H9 (cell line): ENCODE measurements at regions not wholly inside any gene's neighbourhood (a gene's known extent, or its start where the extent isn't known, plus 50 kb on each side); places are given as distances from the start of the nearest gene placed in this dataset.

Experiments
- DNase-seq: peaks from one replicate; pipeline ENCODE4 v3.0.0-alpha.2; 2017
- H2AFZ ChIP-seq: one replicate; pipeline ENCODE4 v1.6.1; 2013; ENCODE audit warnings: mild to moderate bottlenecking, low read length, control low read depth, moderate library complexity
- H2AK5ac ChIP-seq: 2 replicates; pipeline ENCODE4 v1.6.1; 2013; ENCODE audit warnings: low read length, control low read depth, mixed read lengths; ENCODE audit not compliant: insufficient read length
- H2BK120ac ChIP-seq: one replicate; pipeline ENCODE4 v1.6.1; 2013; ENCODE audit warnings: low read depth, mild to moderate bottlenecking, low read length, control low read depth, inconsistent platforms; ENCODE audit not compliant: poor library complexity, severe bottlenecking
- H2BK12ac ChIP-seq: 2 replicates; pipeline ENCODE4 v1.6.1; 2013; ENCODE audit warnings: low read length, control low read depth, mixed read lengths, low read depth; ENCODE audit not compliant: insufficient read length
- H2BK15ac ChIP-seq: 2 replicates; pipeline ENCODE4 v1.6.1; 2013; ENCODE audit warnings: low read depth, low read length, control low read depth
- H2BK20ac ChIP-seq: one replicate; pipeline ENCODE4 v1.6.1; 2013; ENCODE audit warnings: low read depth, mild to moderate bottlenecking, low read length, control low read depth, inconsistent platforms; ENCODE audit not compliant: poor library complexity, severe bottlenecking
- H2BK5ac ChIP-seq: 2 replicates; pipeline ENCODE4 v1.6.1; 2013; ENCODE audit warnings: low read length, control low read depth, mixed read lengths; ENCODE audit not compliant: insufficient read length
- H3K14ac ChIP-seq: 2 replicates; pipeline ENCODE4 v1.6.1; 2013; ENCODE audit warnings: low read length, control low read depth; ENCODE audit not compliant: insufficient read depth
- H3K18ac ChIP-seq: 2 replicates; pipeline ENCODE4 v1.6.1; 2013; ENCODE audit warnings: low read depth, mild to moderate bottlenecking, mixed read lengths, low read length, control low read depth; ENCODE audit not compliant: insufficient read length
- H3K23ac ChIP-seq: 2 replicates; pipeline ENCODE4 v1.6.1; 2013; ENCODE audit warnings: low read length, control low read depth, mixed read lengths, low read depth; ENCODE audit not compliant: insufficient read length
- H3K23me2 ChIP-seq: 2 replicates; pipeline ENCODE4 v1.6.1; 2013; ENCODE audit warnings: low read depth, mild to moderate bottlenecking, mixed read lengths, low read length, control low read depth; ENCODE audit not compliant: insufficient read length, poor library complexity, severe bottlenecking
- H3K27ac ChIP-seq: 2 replicates; pipeline ENCODE4 v1.5.1; 2013; ENCODE audit warnings: low read length, control low read depth, mixed read lengths, low read depth; ENCODE audit not compliant: insufficient read length
- H3K27me3 ChIP-seq: 2 replicates; pipeline ENCODE4 v1.6.1; 2013; ENCODE audit warnings: low read length, control low read depth, inconsistent platforms; ENCODE audit not compliant: insufficient read depth
- H3K4ac ChIP-seq: 2 replicates; pipeline ENCODE4 v1.6.1; 2013; ENCODE audit warnings: low read depth, mild to moderate bottlenecking, control low read depth, inconsistent platforms, low read length, moderate library complexity
- H3K4me1 ChIP-seq: 2 replicates; pipeline ENCODE4 v1.6.1; 2013; ENCODE audit warnings: low read length, control low read depth, inconsistent platforms; ENCODE audit not compliant: insufficient read depth
- H3K4me2 ChIP-seq: 2 replicates; pipeline ENCODE4 v1.6.1; 2013; ENCODE audit warnings: low read length, control low read depth, mixed read lengths; ENCODE audit not compliant: insufficient read length, insufficient read depth
- H3K56ac ChIP-seq: 2 replicates; pipeline ENCODE4 v1.6.1; 2013; ENCODE audit warnings: low read depth, mild to moderate bottlenecking, mixed read lengths, low read length, control low read depth; ENCODE audit not compliant: insufficient read length
- H3K79me1 ChIP-seq: 2 replicates; pipeline ENCODE4 v1.6.1; 2013; ENCODE audit warnings: low read depth, mild to moderate bottlenecking, moderate library complexity, low read length, control low read depth, inconsistent platforms; ENCODE audit not compliant: insufficient read depth, poor library complexity, severe bottlenecking
- H3K79me2 ChIP-seq: 2 replicates; pipeline ENCODE4 v1.6.1; 2013; ENCODE audit warnings: low read length, control low read depth, inconsistent platforms; ENCODE audit not compliant: insufficient read depth
- H3K9ac ChIP-seq: 2 replicates; pipeline ENCODE4 v1.6.1; 2013; ENCODE audit warnings: low read length, control low read depth, mixed read lengths; ENCODE audit not compliant: insufficient read length; ENCODE audit errors: extremely low read depth
- H3K9me3 ChIP-seq: one replicate; pipeline ENCODE4 v1.6.1; 2013; ENCODE audit warnings: low read depth, low read length, inconsistent platforms; ENCODE audit not compliant: control insufficient read depth
- H3T11ph ChIP-seq: one replicate; pipeline ENCODE4 v1.6.1; 2013; ENCODE audit warnings: mild to moderate bottlenecking, low read length, control low read depth, inconsistent platforms
- H4K20me1 ChIP-seq: one replicate; pipeline ENCODE4 v1.6.1; 2013; ENCODE audit not compliant: control insufficient read depth, insufficient read length, insufficient read depth
- H4K5ac ChIP-seq: 2 replicates; pipeline ENCODE4 v1.6.1; 2013; ENCODE audit warnings: low read depth, mild to moderate bottlenecking, mixed read lengths, low read length, control low read depth; ENCODE audit not compliant: insufficient read length
- H4K8ac ChIP-seq: replicated peaks from 2 replicates; pipeline ENCODE4 v1.6.1; 2013; ENCODE audit warnings: low read length, control low read depth, mixed read lengths, low read depth; ENCODE audit not compliant: insufficient read length
- H4K91ac ChIP-seq: 2 replicates; pipeline ENCODE4 v1.6.1; 2013; ENCODE audit warnings: low read depth, mild to moderate bottlenecking, moderate library complexity, mixed read lengths, low read length, control low read depth; ENCODE audit not compliant: insufficient read length
- H3K27ac Mint-ChIP-seq, 3 experiments: 2 replicates in 2 of 3; 3 replicates in 1 of 3; pipeline ENCODE4 v1.8.0; 2020 to 2021; ENCODE audit warnings: mixed read lengths in 3 of 3, mild to moderate bottlenecking in 1 of 3, moderate library complexity in 1 of 3
- H3K27me3 Mint-ChIP-seq: 2 replicates; pipeline ENCODE4 v1.8.0; 2021; ENCODE audit warnings: low read depth, mild to moderate bottlenecking, moderate library complexity, mixed read lengths
- H3K36me3 Mint-ChIP-seq, 3 experiments: 2 replicates in 2 of 3; 3 replicates in 1 of 3; pipeline ENCODE4 v1.8.0; 2020 to 2021; ENCODE audit warnings: low read depth in 3 of 3, mixed read lengths in 3 of 3; ENCODE audit not compliant: insufficient read depth in 1 of 3
- H3K4me1 Mint-ChIP-seq, 2 experiments: 2 replicates each; pipeline ENCODE4 v1.8.0; 2020; ENCODE audit warnings: mixed read lengths in 2 of 2
- H3K4me3 Mint-ChIP-seq, 2 experiments: 2 replicates in 1 of 2; 3 replicates in 1 of 2; pipeline ENCODE4 v1.8.0; 2020 to 2021; ENCODE audit warnings: mild to moderate bottlenecking in 2 of 2, mixed read lengths in 2 of 2, moderate library complexity in 1 of 2
- H3K9me3 Mint-ChIP-seq, 2 experiments: 2 replicates in 1 of 2; 3 replicates in 1 of 2; pipeline ENCODE4 v1.8.0; 2020; ENCODE audit warnings: mild to moderate bottlenecking in 2 of 2, mixed read lengths in 2 of 2, moderate library complexity in 1 of 2
- TF ChIP-seq, protein P1 (sequence below): fragments of 200-600 bp; sonication (generic); conservative IDR thresholded peaks from 3 replicates; pipeline ENCODE4 v1.8.0; 2021; ENCODE audit warnings: antibody characterized with exemption, mild to moderate bottlenecking

GRCh38 chr2:198498048-198498447, 693.7 kb downstream of the PLCL1 start:
- Histone ChIP-seq H2BK15ac (no peak overlapping the region), H4K8ac (no peak overlapping the region), H2BK5ac (no peak overlapping the region), H3K4me2 (no peak overlapping the region), H3T11ph (no peak overlapping the region), H2BK12ac (no peak overlapping the region), H2AFZ (no peak overlapping the region), H3K27ac (no peak overlapping the region), H3K4me1 (peaks cover 2% of the 10 kb centered on the region; the same call in 1 of the 2 replicates), H3K23ac (no peak overlapping the region), H2BK20ac (no peak overlapping the region), H2AK5ac (no peak overlapping the region), H4K91ac (no peak overlapping the region), H3K4ac (no peak overlapping the region), H4K5ac (no peak overlapping the region), H4K20me1 (no peaks in the 10 kb centered on the region), H3K79me1 (no peaks in the 10 kb centered on the region), H3K14ac (no peak overlapping the region), H2BK120ac (no peak overlapping the region), H3K27me3 (no peaks in the 10 kb centered on the region), H3K9ac (no peak overlapping the region), H3K18ac (no peak overlapping the region), H3K23me2 (no peaks in the 10 kb centered on the region), H3K56ac (no peak overlapping the region), H3K9me3 (no peaks in the 10 kb centered on the region), H3K79me2 (no peaks in the 10 kb centered on the region)
- H3K4me1 Mint-ChIP-seq: peaks cover 22 to 25% of the 10 kb centered on the region in 2 experiments
- DNase-seq: no peak
- no peak overlapping the region for H3K27ac Mint-ChIP-seq
- no peaks in the 10 kb centered on the region for H3K9me3 Mint-ChIP-seq
- TF ChIP-seq, protein P1, sequence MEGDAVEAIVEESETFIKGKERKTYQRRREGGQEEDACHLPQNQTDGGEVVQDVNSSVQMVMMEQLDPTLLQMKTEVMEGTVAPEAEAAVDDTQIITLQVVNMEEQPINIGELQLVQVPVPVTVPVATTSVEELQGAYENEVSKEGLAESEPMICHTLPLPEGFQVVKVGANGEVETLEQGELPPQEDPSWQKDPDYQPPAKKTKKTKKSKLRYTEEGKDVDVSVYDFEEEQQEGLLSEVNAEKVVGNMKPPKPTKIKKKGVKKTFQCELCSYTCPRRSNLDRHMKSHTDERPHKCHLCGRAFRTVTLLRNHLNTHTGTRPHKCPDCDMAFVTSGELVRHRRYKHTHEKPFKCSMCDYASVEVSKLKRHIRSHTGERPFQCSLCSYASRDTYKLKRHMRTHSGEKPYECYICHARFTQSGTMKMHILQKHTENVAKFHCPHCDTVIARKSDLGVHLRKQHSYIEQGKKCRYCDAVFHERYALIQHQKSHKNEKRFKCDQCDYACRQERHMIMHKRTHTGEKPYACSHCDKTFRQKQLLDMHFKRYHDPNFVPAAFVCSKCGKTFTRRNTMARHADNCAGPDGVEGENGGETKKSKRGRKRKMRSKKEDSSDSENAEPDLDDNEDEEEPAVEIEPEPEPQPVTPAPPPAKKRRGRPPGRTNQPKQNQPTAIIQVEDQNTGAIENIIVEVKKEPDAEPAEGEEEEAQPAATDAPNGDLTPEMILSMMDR: no peak
- H3K27me3 Mint-ChIP-seq: no peaks in the 10 kb centered on the region
- H3K4me3 Mint-ChIP-seq: no peak overlapping the region
- no peaks in the 10 kb centered on the region for H3K36me3 Mint-ChIP-seq
